Upper lobe of left lung (tissue), 6 donors: ENCODE measurements at regions not wholly inside any gene's neighbourhood (a gene's known extent, or its start where the extent isn't known, plus 50 kb on each side); places are given as distances from the start of the nearest gene placed in this dataset.

Experiments used
- ATAC-seq, 2 donors: fragments of 200-7000 bp; cut with Tn5 transposase; one replicate each; pipeline ENCODE4 v1.9.1; 2022; ENCODE audit warnings: mild to moderate bottlenecking in 2 of 2, moderate library complexity in 2 of 2; ENCODE audit not compliant: low FRiP score in 2 of 2
- DNase-seq, 2 donors: peaks; one replicate each; pipeline ENCODE4 v3.0.0-alpha.2; 2019 to 2020
- H3K27ac ChIP-seq, 4 donors: fragments of 200-600 bp; sonication (generic); one replicate each; pipeline ENCODE4 v1.5.1; 2016 to 2019
- H3K27me3 ChIP-seq, 4 donors: fragments of 200-600 bp; sonication (generic); one replicate each; pipeline ENCODE4 v1.5.1; 2017 to 2019
- H3K36me3 ChIP-seq, 4 donors: fragments of 200-600 bp; sonication (generic); one replicate each; pipeline ENCODE4 v1.5.1; 2016 to 2019
- H3K4me1 ChIP-seq, 4 donors: fragments of 200-600 bp; sonication (generic); one replicate each; pipeline ENCODE4 v1.5.1; 2018 to 2019
- H3K4me3 ChIP-seq, 4 donors: fragments of 200-600 bp; sonication (generic); one replicate each; pipeline ENCODE4 v1.5.1; 2017 to 2019; ENCODE audit warnings: mild to moderate bottlenecking in 2 of 4, moderate library complexity in 1 of 4
- H3K9me3 ChIP-seq, 4 donors: fragments of 200-600 bp; sonication (generic); one replicate each; pipeline ENCODE4 v1.5.1; 2018 to 2019
- EP300 ChIP-seq, 4 donors: sonication (generic); formaldehyde crosslinking; IDR thresholded peaks; one replicate each; pipeline ENCODE4 v1.5.1; 2017; ENCODE audit warnings: antibody characterized with exemption in 4 of 4, control low read depth in 2 of 4
- POLR2A ChIP-seq, 4 donors: fragments of 450-650 bp; IDR thresholded peaks; one replicate each; pipeline ENCODE4 v1.5.1; 2016 to 2017; ENCODE audit warnings: antibody characterized with exemption in 4 of 4, mild to moderate bottlenecking in 2 of 4
- POLR2AphosphoS5 ChIP-seq, 2 donors: sonication (generic); formaldehyde crosslinking; IDR thresholded peaks; one replicate each; pipeline ENCODE4 v1.5.1; 2017; ENCODE audit warnings: antibody characterized with exemption in 2 of 2
- WGBS, 2 donors: methylation state at CpG; one replicate each; pipeline ENCODE4 v1.1.5; 2017 to 2018; 5-methylcytosine and 5-hydroxymethylcytosine counted together
- TF ChIP-seq, protein P1 (sequence below), 6 experiments: fragments of 450-650 bp in 4 of 6; fragments of 200-600 bp in 2 of 6; sonication (generic) in 2 of 6; IDR thresholded peaks; one replicate each; pipeline ENCODE4 v1.5.1; 2016 to 2019; ENCODE audit warnings: antibody characterized with exemption in 6 of 6
- donor health status: DM: no; HTN: no; CAD: no; lungs with moderate emphysema.
- donor health status: DM: no; HTN: yes; CAD: no; lungs with severe emphysema.

DNA sequence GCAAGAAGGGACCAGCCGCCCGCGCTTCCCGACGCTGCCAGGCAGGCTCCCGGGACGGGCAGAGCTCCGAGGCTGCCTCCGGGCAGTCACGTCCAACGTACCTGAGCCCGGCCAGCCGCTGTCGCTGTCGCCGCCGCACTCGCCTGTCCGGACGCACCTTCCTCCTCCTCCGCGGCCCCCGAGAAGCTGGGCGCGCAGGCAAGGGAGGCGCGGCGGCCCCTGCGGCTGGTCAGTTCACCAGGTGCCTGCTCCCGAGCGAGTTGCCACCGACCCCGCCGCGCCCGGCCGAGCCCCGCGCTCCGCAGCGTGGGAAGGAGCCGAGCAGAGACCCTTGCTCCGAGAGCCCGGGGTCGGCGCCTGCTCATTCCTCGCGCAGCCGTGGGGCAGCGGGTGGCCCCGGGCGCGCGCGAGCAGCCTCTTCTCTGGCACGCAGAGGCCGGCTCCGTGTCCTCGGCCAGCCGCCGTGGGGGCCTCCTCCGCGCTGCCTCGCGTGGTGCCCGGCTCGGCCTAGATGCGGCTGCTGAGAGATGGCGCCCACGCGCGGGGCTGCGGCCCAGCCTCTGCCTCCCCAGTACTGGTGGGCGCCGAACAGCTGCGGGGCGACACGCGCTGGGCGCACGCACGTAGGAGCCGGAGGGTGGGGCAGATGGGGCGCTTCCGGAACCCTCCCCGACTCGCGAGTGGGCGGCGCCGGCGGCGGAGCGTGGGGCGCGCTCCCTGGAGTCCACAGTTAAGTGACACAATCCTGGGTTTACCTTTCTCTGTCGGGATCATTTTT is 419.4 kb downstream of the UQCRFS1 start:
- Histone ChIP-seq H3K4me3 (no peak overlapping the region), H3K27me3 (peaks cover 0 to 10% (median 5%) of the 10 kb centered on the region in 4 donors), H3K36me3 (no peaks in the 10 kb centered on the region), H3K27ac (no peak overlapping the region), H3K9me3 (peaks cover 0 to 4% (median 0%) of the 10 kb centered on the region in 4 donors), H3K4me1 (peaks cover 0 to 8% (median 2%) of the 10 kb centered on the region in 4 donors)
- peak in 1 of 2 donors; percentile 77 for DNase-seq
- WGBS, 2 donors = 7% methylated on average over 15 to 29 of the region's 97 CpGs
- TF ChIP-seq POLR2A (IDR thresholded peaks at IDR 0.05) = no peak
- no peak for TF ChIP-seq POLR2AphosphoS5 (IDR thresholded peaks at IDR 0.05)
- TF ChIP-seq EP300 (IDR thresholded peaks at IDR 0.05) = no peak
- TF ChIP-seq, protein P1, sequence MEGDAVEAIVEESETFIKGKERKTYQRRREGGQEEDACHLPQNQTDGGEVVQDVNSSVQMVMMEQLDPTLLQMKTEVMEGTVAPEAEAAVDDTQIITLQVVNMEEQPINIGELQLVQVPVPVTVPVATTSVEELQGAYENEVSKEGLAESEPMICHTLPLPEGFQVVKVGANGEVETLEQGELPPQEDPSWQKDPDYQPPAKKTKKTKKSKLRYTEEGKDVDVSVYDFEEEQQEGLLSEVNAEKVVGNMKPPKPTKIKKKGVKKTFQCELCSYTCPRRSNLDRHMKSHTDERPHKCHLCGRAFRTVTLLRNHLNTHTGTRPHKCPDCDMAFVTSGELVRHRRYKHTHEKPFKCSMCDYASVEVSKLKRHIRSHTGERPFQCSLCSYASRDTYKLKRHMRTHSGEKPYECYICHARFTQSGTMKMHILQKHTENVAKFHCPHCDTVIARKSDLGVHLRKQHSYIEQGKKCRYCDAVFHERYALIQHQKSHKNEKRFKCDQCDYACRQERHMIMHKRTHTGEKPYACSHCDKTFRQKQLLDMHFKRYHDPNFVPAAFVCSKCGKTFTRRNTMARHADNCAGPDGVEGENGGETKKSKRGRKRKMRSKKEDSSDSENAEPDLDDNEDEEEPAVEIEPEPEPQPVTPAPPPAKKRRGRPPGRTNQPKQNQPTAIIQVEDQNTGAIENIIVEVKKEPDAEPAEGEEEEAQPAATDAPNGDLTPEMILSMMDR (IDR thresholded peaks at IDR 0.05) = no peak
- ATAC-seq = peak in 1 of 2 donors; percentile 16

DNA sequence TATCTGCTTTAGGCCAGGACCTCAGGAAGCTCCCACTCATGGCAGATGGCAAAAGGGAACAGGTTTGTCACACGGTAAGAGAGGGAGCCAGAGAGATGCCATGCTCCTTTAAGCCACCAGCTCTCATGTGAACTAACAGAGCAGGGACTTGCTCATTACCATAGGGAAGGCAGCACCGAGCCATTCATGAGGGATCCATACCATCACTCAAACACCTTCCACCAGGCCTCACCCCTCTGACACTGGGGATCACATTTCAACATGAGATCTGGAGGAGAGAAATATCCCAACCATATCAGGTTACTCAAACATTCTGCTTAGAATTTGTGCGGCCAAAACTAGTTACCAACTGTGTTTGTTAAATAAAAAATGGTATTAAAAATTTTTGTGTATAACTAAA is 427.0 kb downstream of the UQCRFS1 start:
- TF ChIP-seq, protein P1 (IDR thresholded peaks at IDR 0.05) = no peak
- TF ChIP-seq POLR2A (IDR thresholded peaks at IDR 0.05) (no peak), POLR2AphosphoS5 (IDR thresholded peaks at IDR 0.05) (no peak), EP300 (IDR thresholded peaks at IDR 0.05) (no peak)
- H3K9me3 ChIP-seq = peaks cover 0 to 28% (median 12%) of the 10 kb centered on the region in 4 donors
- H3K27me3 ChIP-seq = no peaks in the 10 kb centered on the region
- ATAC-seq (no peak), DNase-seq (no peak)
- H3K27ac ChIP-seq = no peak overlapping the region
- no peaks in the 10 kb centered on the region for H3K36me3 ChIP-seq
- WGBS, 2 donors = 20 to 33% methylated on average over 3 of the region's 3 CpGs
- H3K4me1 ChIP-seq = no peaks in the 10 kb centered on the region
- H3K4me3 ChIP-seq = no peak overlapping the region

DNA sequence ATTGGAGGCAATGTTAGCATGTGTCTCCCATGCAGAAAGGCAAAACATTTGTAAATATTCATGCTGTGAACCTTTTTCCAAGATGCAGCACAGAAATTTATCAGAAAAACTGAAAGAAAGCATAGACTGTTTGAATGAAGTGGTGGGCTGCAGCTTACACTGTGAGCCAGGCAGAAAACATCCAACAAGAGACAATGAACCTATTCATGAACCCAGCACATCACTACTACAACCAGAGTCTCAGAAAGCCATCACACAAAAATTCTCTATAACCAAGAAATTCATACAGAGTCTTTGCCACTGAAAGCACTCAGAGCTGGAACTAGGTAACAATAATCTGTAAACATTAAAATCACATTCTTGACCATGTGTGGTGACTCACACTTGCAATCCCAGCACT is 448.9 kb downstream of the UQCRFS1 start:
- DNase-seq = no peak

DNA sequence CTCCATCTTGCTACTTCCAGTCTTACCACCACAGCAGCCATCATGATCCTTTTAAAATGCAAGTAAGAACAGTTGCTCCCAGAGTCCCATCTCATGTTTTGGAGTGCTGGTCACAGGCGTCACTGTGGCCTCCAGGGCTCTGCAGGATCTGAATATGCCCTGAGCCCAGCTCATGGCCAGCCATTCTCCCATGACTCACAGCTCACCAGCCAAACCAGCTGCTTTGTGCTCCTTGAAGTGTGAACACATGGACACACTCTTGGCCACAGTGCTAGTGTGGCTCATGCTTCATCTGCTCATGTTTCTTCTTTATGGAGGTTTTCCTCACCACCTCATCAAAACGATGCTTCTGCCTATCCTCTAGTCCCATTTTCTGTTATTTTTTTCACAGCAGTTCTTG is 466.5 kb downstream of the UQCRFS1 start:
- Histone ChIP-seq H3K27me3 (no peaks in the 10 kb centered on the region), H3K4me3 (no peak overlapping the region), H3K4me1 (no peaks in the 10 kb centered on the region), H3K36me3 (no peaks in the 10 kb centered on the region), H3K9me3 (no peaks in the 10 kb centered on the region), H3K27ac (no peak overlapping the region)
- WGBS, 2 donors = 51 to 75% methylated on average over 2 of the region's 2 CpGs
- ATAC-seq = no peak
- DNase-seq = no peak
- TF ChIP-seq POLR2A (IDR thresholded peaks at IDR 0.05) (no peak), EP300 (IDR thresholded peaks at IDR 0.05) (no peak), POLR2AphosphoS5 (IDR thresholded peaks at IDR 0.05) (no peak)
- TF ChIP-seq, protein P1 (IDR thresholded peaks at IDR 0.05) = no peak

More for the DNA sequence above, 448.9 kb downstream of the UQCRFS1 start:
- Histone ChIP-seq H3K4me1 (no peaks in the 10 kb centered on the region), H3K9me3 (peaks cover 4 to 12% (median 9%) of the 10 kb centered on the region in 4 donors), H3K27me3 (no peaks in the 10 kb centered on the region), H3K36me3 (no peaks in the 10 kb centered on the region), H3K27ac (no peak overlapping the region), H3K4me3 (no peak overlapping the region)
- no peak for ATAC-seq
- no peak for TF ChIP-seq EP300 (IDR thresholded peaks at IDR 0.05)
- no peak for TF ChIP-seq POLR2A (IDR thresholded peaks at IDR 0.05)
- TF ChIP-seq, protein P1 (IDR thresholded peaks at IDR 0.05) = no peak
- no peak for TF ChIP-seq POLR2AphosphoS5 (IDR thresholded peaks at IDR 0.05)

DNA sequence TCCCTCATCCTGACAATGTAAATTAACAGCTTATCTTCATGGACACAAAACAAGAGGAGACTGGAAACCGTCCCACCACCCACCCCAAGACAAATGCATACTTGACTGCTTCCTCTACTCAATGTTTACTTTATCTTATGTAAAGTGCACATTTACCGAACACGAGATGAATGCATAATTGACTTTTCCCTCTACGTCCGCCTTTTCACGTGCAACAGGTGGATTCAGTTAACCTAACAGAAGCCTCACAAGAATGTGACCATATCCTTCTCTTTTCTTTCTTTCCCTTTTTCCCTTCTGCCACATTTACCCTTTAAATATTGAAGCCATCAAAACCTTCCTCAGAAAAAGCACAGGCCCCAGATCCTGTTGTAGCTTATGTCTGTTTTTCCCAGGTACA is 468.0 kb downstream of the UQCRFS1 start:
- no peaks in the 10 kb centered on the region for H3K36me3 ChIP-seq
- no peaks in the 10 kb centered on the region for H3K27me3 ChIP-seq
- TF ChIP-seq, protein P1 (IDR thresholded peaks at IDR 0.05) = no peak
- TF ChIP-seq POLR2A (IDR thresholded peaks at IDR 0.05) = no peak
- no peak for TF ChIP-seq EP300 (IDR thresholded peaks at IDR 0.05)
- TF ChIP-seq POLR2AphosphoS5 (IDR thresholded peaks at IDR 0.05) = no peak
- H3K9me3 ChIP-seq = no peaks in the 10 kb centered on the region
- H3K27ac ChIP-seq = no peak overlapping the region
- no peak for ATAC-seq
- DNase-seq = no peak
- H3K4me3 ChIP-seq = no peak overlapping the region
- 32 to 47% methylated on average over 6 of the region's 6 CpGs for WGBS, 2 donors
- H3K4me1 ChIP-seq = no peaks in the 10 kb centered on the region
